Panc1 (cell line): ENCODE measurements at regions not wholly inside any gene's neighbourhood (a gene's known extent, or its start where the extent isn't known, plus 50 kb on each side); places are given as distances from the start of the nearest gene placed in this dataset.
"Not testable (repeated sequence)": the region's sequence is repeated elsewhere in the genome, so short reads cannot be mapped to it uniquely, and the experiment has no call there.

ENCODE experiments used
- ATAC-seq: fragments of 200-7000 bp; cut with Tn5 transposase; 2 replicates; pipeline ENCODE4 v1.9.1; 2020; ENCODE audit warnings: mild to moderate bottlenecking, moderate library complexity
- BruUV-seq: library from RNA; stranded (reverse); fragments of 400-500 nt; replicated peaks from 2 replicates; lab custom pipeline; 2021; lab: Mats Ljungman, UMichigan
- CTCF ChIA-PET: fragments of 300-600 bp; sonication (Branson Sonifier 250); formaldehyde crosslinking; loops from one replicate; lab custom pipeline; 2022; ENCODE audit warnings: antibody characterized with exemption; lab: Charles Lee
- POLR2A ChIA-PET: fragments of 300-600 bp; sonication (Branson Sonifier 250); formaldehyde crosslinking; loops from one replicate; lab custom pipeline; 2022; ENCODE audit warnings: antibody characterized with exemption; lab: Charles Lee
- DNase-seq: peaks from one replicate; pipeline ENCODE4 v3.0.0-alpha.2; 2010; ENCODE audit warnings: low read depth, low spot score
- H3K27ac ChIP-seq: 2 replicates; pipeline ENCODE4 v1.5.1; 2011; ENCODE audit warnings: mild to moderate bottlenecking, low read length, inconsistent platforms
- H3K27me3 ChIP-seq: fragments of 200-500 bp; sonication (Bioruptor generic); 2 replicates; pipeline ENCODE4 v1.6.0; 2014; ENCODE audit warnings: low read length, inconsistent platforms; ENCODE audit not compliant: control insufficient read depth, insufficient read depth
- H3K36me3 ChIP-seq: fragments of 200-500 bp; sonication (Bioruptor generic); 2 replicates; pipeline ENCODE4 v1.5.1; 2014; ENCODE audit warnings: inconsistent platforms, mild to moderate bottlenecking, low read length, moderate library complexity; ENCODE audit not compliant: control insufficient read depth, insufficient read depth
- H3K4me1 ChIP-seq: 2 replicates; pipeline ENCODE4 v1.5.1; 2011; ENCODE audit warnings: inconsistent platforms, mild to moderate bottlenecking, low read length, moderate library complexity; ENCODE audit not compliant: control insufficient read depth, insufficient read depth
- H3K4me3 ChIP-seq, 2 experiments: 2 replicates each; pipeline ENCODE4 v1.5.1; 2011 to 2012; ENCODE audit warnings: low read depth in 2 of 2, low read length in 2 of 2, mild to moderate bottlenecking in 2 of 2, inconsistent platforms in 1 of 2, moderate library complexity in 1 of 2
- H3K9me3 ChIP-seq: fragments of 200-500 bp; sonication (Bioruptor generic); 2 replicates; pipeline ENCODE4 v1.5.1; 2014; ENCODE audit warnings: low read depth, mild to moderate bottlenecking, inconsistent platforms, low read length, moderate library complexity; ENCODE audit not compliant: control insufficient read depth, insufficient read depth
- CTCF ChIP-seq: fragments of 450-650 bp; IDR thresholded peaks from 2 replicates; pipeline ENCODE4 v1.5.1; 2017; ENCODE audit warnings: mild to moderate bottlenecking
- POLR2AphosphoS5 ChIP-seq: IDR thresholded peaks from 2 replicates; pipeline ENCODE4 v1.6.1; 2012; ENCODE audit warnings: mild to moderate bottlenecking, low read depth, low read length, moderate library complexity
- REST ChIP-seq, 2 experiments: IDR thresholded peaks; 2 replicates each; pipeline ENCODE4 v1.6.1; 2011 to 2012; ENCODE audit warnings: low read depth in 2 of 2, control low read depth in 1 of 2, low read length in 1 of 2, mild to moderate bottlenecking in 1 of 2, moderate library complexity in 1 of 2; ENCODE audit not compliant: insufficient read depth in 1 of 2
- SIN3A ChIP-seq: IDR thresholded peaks from 2 replicates; pipeline ENCODE4 v1.6.1; 2012; ENCODE audit warnings: low read depth, mild to moderate bottlenecking, low read length, moderate library complexity, borderline replicate concordance; ENCODE audit not compliant: insufficient read depth
- TCF7L2 ChIP-seq: IDR thresholded peaks from 2 replicates; pipeline ENCODE4 v1.6.1; 2011; ENCODE audit warnings: mild to moderate bottlenecking, low read depth, low read length, inconsistent platforms
- in situ Hi-C: cut with HindIII; loops from 2 replicates; pipeline ENCODE4 v1.10.0; 2016; ENCODE audit warnings: low sequenced_read_pairs, low pct_unique_long_range_greater_than_20kb
- intact Hi-C: fragments of 100-400 bp; cut with micrococcal nuclease; formaldehyde crosslinking; loops from one replicate; pipeline ENCODE4 v1.10.0; 2022; ENCODE audit not compliant: unreplicated experiment

GRCh38 chr1:57576756-57577155, 152.9 kb upstream of the DAB1 start:
- H3K4me3 ChIP-seq = no peak overlapping the region
- H3K36me3 ChIP-seq = no peaks in the 10 kb centered on the region
- intact Hi-C loops (no loop called here), in situ Hi-C loops (no loop called here)
- no peaks in the 10 kb centered on the region for H3K27me3 ChIP-seq
- no peak for ATAC-seq
- no peaks in the 10 kb centered on the region for H3K4me1 ChIP-seq
- POLR2A ChIA-PET = no interaction called here
- CTCF ChIA-PET = no interaction called here
- no peak for DNase-seq
- H3K27ac ChIP-seq = no peak overlapping the region
- TF ChIP-seq REST (IDR thresholded peaks at IDR 0.05; ENCODE audit: insufficient read depth in 1 of 2, low read depth in 2 of 2, low read length in 1 of 2) = no peak
- no peak for TF ChIP-seq TCF7L2
- no peak for TF ChIP-seq POLR2AphosphoS5
- no peak for TF ChIP-seq CTCF
- TF ChIP-seq SIN3A = no peak
- no peaks in the 10 kb centered on the region for H3K9me3 ChIP-seq
- BruUV-seq = no TSS peak

- ChIA-PET CTCF (no interaction called here), POLR2A (no interaction called here)
- ATAC-seq (no peak), DNase-seq (no peak)
- in situ Hi-C loops (no loop called here), intact Hi-C loops (no loop called here)
- TF ChIP-seq POLR2AphosphoS5 (no peak), TCF7L2 (no peak), CTCF (no peak), SIN3A (no peak), REST (IDR thresholded peaks at IDR 0.05; ENCODE audit: insufficient read depth in 1 of 2, low read depth in 2 of 2, low read length in 1 of 2) (no peak)
- H3K36me3 ChIP-seq = no peaks in the 10 kb centered on the region
- no peaks in the 10 kb centered on the region for H3K4me1 ChIP-seq
- no peak overlapping the region for H3K27ac ChIP-seq
- no peaks in the 10 kb centered on the region for H3K27me3 ChIP-seq
- H3K9me3 ChIP-seq = no peaks in the 10 kb centered on the region
- no peak overlapping the region for H3K4me3 ChIP-seq
- no TSS peak for BruUV-seq
Observed at GRCh38 chr1:57572016-57572415, 148.2 kb upstream of the DAB1 start.

- in situ Hi-C loops, BruUV-seq, DNase-seq, intact Hi-C loops, H3K27ac ChIP-seq, H3K27me3 ChIP-seq, H3K9me3 ChIP-seq, H3K4me3 ChIP-seq, CTCF ChIA-PET, H3K36me3 ChIP-seq, ATAC-seq, POLR2A ChIA-PET, H3K4me1 ChIP-seq: not testable (repeated sequence)
Observed at GRCh38 chr1:57558066-57558465, 134.2 kb upstream of the DAB1 start.
